ENCODE measurements at regions not wholly inside any gene's neighbourhood (a gene's known extent, or its start where the extent isn't known, plus 50 kb on each side); places are given as distances from the start of the nearest gene placed in this dataset.

DNA sequence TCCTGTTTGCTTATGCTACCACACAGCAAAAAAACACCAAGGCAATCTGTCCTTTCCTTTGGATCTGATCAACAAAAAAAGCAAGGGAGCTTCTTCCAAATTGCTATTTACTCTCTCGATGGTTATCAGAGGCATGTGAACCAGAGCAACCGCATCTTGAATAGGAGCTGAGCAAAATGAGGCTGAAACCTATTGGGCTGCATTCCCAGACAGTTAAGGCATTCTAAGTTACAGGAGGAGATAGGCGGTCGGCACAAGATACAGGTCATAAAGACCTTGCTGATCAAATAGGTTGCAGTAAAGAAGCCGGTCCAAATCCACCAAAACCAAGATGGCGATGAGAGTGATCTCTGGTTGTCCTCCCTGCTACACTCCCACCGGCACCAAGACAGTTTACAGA is 76.8 kb upstream of the FRMD4A start:
- TF ChIP-seq, protein P1, sequence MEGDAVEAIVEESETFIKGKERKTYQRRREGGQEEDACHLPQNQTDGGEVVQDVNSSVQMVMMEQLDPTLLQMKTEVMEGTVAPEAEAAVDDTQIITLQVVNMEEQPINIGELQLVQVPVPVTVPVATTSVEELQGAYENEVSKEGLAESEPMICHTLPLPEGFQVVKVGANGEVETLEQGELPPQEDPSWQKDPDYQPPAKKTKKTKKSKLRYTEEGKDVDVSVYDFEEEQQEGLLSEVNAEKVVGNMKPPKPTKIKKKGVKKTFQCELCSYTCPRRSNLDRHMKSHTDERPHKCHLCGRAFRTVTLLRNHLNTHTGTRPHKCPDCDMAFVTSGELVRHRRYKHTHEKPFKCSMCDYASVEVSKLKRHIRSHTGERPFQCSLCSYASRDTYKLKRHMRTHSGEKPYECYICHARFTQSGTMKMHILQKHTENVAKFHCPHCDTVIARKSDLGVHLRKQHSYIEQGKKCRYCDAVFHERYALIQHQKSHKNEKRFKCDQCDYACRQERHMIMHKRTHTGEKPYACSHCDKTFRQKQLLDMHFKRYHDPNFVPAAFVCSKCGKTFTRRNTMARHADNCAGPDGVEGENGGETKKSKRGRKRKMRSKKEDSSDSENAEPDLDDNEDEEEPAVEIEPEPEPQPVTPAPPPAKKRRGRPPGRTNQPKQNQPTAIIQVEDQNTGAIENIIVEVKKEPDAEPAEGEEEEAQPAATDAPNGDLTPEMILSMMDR (IDR thresholded peaks at IDR 0.05; ENCODE audit: low read depth, low read length, poor library complexity, severe bottlenecking), result no peak
- TF ChIP-seq EZH2phosphoT487 (IDR thresholded peaks at IDR 0.05; ENCODE audit: borderline replicate concordance, low read length), result no peak
